ENCODE measurements at regions not wholly inside any gene's neighbourhood (a gene's known extent, or its start where the extent isn't known, plus 50 kb on each side); places are given as distances from the start of the nearest gene placed in this dataset.
"Not testable (repeated sequence)": the region's sequence is repeated elsewhere in the genome, so short reads cannot be mapped to it uniquely, and the experiment has no call there.

DNA sequence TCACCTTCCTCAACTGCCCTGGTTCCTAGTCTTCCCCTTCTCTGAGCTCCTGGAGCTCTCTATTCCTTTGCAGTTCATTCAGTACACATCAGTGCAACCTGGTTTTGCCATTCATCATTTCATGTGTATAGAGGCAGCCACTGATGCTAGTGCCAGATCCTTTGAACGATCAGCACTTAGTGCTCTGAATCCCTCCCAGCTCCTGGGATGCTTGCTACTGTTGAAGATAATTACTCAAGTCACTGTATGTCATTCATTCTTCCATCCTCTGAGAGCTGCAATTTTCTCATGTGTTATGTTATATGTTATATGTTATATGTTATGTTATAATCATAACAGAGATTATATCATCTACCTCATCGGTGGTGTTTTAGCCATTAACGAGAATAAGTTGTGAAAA lies 98.5 kb upstream of the UXS1 start:
- no peak for DNase-seq (ENCODE audit: low spot score)

DNA sequence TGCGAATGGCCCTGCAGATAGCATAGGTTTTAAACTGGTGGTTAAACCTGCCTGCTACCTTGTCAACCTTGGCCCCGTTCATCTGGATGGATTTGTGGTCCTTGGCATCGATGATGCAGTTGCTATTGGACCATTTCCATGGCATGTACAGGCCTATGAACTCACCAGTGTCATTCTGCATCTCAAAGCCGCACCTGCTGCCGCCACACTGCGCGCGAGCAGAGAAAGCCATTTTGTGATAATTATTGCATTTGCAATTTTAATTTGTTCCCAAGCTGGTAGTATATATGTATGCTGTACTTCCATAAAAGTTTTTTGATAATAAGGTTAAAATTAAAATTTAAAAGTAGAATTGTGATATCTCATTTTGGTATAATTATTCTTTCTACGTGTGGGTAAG lies 94.8 kb upstream of the UXS1 start:
- DNase-seq (ENCODE audit: low spot score) = no peak

DNA sequence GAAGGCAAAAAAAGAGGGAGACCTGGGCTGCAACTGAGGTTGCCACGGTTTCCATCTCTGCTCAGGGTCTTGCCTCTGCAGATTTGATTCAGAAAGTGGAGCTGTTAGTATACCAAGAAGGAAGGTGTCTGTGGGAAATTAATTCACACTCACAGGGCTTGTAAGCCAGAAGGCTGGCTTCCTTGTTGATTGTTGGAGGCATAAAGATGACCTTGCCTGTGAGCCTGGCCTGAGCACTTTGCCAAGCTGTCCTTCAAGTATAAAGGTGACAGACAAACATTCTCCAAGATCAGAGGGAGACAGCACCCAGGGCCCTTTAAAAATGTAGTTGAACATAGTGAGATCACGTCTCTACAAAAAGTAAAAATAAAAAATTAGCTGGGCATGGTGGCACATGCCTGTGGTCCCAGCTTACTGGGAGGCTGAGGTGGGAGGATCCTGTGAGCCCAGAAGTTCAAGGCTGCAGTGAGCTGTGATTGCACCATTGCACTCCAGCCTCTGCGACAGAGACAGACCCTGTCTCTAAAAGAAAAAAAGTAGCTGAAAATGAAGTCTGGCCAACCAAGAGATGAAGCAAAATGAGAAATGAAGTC lies 91.2 kb upstream of the UXS1 start:
- DNase-seq (ENCODE audit: low spot score) = no peak

DNA sequence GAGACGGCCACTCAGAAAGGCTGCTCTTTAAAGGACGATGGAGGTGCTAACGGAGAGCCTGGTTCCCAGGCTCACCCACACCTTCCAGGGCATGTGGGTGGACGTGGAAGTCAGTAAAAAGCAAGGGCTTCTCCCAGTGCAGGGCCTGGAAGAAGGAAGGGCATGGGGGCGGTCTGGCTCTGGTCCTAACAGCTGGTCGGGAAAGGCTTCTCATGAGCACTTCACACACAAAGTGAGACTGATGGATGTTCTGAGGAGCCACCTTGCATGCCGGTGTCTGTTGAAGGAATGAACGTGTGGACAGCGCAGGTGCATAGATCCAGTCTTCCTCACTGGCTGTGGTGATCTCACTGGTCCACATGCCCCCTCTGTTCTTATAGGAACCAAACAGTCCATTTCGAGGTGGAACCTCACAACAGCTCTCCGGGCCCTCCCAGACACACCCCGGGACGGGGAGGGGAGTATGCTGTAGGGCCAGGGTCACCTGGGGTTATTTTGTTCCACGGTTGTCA lies 90.6 kb upstream of the UXS1 start:
- DNase-seq (ENCODE audit: low spot score) = no peak

DNA sequence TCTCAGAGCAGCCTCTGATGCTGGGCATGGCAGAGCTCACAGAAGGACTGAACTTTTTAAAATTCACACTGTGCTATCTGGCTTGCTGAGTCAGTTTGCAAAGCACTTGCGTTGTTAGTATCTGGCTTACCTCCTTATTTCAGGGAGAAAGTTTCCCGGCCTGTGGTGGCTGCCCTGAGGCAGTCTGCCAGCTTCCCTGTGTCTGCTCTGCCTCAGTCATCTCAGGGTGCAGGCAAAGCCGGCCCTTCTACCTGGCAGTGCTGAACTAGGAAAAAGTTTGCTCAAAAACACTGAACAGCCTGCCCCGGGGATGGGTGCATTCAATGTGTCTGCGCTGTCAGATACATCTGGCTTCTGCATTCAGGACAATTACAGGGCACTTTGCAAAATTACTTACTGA lies 90.2 kb upstream of the UXS1 start:
- DNase-seq (ENCODE audit: low spot score) = no peak

DNA sequence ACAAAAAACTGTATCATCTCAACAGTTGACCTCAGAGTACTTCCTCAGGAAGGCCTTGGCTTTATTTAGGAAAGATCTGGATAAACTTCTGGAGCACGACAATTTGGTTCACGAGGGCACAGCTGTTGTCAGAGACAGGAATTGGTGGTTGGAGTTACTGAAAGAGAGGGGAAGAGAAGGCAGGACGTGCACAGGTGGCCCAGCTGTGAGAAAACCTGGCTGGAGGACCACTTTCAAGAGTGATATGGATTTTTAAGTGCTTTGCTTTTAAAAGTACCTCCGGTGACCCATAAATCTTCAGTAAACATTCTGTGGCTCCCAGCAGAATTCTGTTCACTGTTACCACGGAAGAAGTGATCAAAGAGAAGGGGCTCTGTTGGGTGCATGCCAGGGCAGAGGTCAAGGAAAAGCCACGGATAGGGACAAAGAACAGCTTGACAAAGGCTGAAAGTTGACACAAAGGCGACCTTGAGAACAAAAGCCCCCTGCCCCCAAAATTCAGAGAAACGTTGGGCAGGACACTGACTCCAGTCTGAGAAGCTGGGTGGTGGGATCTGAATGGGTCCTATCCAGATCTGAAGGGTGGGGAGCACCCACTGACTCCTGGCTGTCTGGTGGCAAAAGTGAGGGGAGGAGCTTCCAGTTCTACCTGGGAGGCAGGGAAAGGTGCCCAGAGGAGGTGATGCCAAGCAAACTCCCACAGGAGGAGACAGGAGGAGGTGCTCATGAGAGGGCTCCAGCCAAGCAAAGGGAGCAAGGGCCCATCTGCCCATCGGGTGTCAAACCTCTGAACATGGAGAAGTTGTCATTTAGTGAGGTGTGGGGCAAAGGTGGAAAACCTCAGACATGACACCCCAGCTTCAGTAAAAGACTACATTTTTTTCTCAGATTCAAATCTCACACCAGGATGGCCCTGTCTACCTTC lies 89.4 kb upstream of the UXS1 start:
- DNase-seq (ENCODE audit: low spot score) = not testable (repeated sequence)

DNA sequence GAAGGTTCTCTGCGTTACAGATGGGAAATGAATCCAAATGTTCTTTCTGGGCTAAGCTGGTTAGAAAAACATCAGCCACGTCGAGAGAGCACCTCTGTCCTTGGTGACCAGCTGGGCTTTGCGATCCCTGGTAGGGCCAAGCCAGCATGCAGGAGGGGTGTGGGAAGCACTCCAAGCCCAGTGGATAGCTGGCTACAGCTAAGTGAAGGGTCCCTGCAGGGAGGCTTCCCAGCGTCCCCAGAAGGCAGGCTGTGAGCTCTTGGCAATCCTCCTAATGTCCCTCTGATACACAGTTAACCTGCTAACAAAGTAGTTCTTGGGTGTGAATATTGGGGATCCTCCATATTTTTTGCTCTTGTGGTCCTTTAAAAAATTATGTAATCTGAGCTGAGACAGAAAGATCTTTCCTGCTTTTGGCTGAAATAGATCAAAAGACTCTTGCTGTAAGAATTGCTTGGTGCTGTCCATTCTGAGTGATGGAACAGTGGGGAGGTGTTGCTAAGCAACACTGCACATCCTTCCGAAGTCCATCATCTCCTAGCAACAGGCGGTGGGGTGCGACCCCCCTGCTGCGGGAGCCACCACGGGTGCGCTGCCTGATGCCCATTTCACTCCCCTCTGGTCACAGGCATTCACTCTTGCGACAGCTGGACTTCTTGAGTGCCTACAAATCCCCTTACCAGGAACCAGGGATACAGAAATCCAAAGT lies 88.5 kb upstream of the UXS1 start:
- no peak for DNase-seq (ENCODE audit: low spot score)

DNA sequence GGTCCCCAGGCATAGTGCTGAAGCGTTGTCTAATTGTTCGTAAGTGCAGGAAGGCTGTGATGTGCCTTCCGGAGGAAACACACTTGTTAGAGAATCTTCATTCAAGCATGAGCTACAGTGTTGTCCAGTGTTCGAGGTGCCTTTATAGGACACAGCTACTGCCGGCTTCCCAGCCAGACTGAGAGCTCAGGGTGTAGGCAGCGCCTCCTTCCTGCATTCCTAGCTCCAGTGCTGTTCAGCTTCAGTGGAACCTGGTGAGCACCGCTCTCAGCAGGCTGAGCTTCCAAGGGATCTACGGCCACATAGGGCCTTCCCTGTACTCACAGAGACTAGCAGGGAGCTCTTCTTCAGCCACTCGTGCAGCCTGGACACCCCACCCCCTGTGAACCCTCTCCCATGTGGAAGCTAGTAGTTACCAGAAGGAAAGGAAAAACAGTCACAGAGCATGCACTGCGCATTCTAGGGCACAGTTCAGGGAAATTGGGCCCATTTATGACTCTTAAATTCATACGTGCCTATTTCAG lies 87.9 kb upstream of the UXS1 start:
- not testable (repeated sequence) for DNase-seq (ENCODE audit: low spot score)

DNA sequence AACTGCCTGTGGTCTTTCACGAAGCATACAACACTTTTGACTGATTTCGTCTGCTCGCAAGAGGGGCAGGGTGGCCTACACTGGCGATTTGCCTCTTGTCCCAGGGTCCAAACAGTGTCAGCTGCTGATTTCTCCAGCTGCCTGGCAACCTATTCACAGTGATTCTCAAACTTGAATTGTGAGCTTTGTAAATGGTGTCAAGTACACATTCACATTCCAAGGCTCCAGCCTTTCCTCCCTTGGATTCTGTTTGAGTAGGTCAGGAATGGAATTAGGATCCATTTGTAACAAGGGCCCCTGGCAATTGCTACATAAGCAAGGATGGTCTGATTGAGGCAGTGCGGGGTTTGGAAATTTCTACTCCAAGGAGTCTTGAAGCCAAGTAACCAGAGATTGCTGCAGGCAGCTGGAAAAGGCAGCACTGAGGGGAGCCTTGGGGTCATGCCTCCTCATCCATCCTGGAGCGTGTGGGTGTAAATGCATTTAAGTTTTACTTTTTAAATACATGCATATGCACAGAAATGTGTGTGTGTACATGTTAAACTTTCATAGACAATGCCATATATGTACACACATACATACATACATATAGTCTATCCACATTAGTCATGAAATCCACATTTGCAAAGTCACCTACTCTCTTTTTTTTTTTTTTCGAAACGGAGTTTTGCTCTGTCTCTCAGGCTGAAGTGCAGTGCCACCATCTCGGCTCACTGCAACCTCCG lies 86.8 kb upstream of the UXS1 start:
- DNase-seq (ENCODE audit: low spot score) = no peak

DNA sequence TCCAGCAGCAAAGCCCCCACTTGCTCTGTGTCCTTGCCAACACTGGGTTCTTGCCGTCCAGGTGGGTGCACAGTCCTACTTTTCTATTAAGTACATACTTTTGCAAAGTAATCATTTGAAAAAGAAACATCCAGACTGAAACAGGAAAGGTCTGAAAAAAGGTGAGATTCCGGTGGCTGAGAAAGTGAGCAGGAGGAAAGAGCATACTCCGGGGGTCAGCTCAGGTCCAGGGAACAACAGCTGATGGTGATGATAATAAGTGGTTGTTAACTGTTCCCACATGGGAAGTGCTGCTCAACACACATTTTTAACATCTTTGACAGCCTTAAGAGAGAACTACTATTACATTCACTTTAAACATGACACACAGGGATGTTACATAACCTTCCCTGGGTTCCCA lies 86.1 kb upstream of the UXS1 start:
- no peak for DNase-seq (ENCODE audit: low spot score)

DNA sequence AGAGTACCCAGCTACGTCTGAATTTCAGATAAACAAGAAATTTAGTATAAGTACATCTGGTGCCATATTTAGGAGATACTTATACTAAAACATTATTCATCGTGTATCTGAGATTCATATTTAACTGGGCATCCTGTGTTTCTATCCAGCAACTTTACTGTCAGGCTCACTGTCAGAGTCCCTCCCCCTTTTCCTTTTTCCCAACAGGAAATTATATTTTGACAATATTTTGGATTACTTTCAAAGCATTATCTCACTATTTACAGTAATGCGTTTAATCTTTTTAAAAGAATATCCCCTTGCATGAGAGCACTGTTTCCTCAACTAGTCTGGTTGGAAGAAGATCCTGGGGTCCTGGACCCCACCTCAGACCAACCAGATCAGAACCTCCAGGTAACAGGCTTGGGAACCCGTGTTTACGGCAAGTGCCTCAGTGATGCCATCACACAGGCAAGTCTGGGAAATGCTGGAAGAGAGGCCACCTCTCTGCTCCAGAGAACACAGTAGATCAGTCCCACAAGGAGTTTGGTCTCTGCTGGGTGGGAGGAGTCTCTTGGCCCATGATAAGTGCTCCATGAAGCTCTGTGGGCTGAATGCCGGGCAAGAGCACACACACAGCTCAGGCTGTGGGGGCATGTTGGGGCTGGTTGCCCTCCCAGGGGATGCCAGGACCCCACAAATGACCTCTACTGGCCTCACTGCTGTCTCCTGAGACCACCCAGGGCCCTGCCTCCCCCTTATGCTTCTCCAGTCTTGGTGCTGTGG lies 84.2 kb upstream of the UXS1 start:
- no peak for DNase-seq (ENCODE audit: low spot score)

DNA sequence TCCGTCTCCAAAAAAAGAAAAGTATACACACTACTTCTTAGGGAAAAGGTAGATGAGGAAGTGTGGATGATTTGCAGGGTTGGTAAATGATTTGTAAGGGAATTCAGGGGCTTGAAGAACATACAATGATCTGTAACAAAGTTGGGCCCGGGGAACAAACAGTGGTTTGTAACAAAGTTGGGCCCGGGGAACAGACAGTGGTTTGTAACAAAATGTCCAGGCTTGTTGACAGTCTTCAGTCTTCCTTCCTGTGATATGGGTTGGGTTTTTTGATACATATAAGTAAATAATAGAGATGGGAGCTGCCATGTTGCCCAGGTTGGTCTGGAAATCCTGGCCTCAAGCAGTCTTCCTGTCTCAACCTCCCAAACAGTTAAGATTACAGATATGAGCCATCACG lies 83.3 kb upstream of the UXS1 start:
- DNase-seq (ENCODE audit: low spot score) = no peak

DNA sequence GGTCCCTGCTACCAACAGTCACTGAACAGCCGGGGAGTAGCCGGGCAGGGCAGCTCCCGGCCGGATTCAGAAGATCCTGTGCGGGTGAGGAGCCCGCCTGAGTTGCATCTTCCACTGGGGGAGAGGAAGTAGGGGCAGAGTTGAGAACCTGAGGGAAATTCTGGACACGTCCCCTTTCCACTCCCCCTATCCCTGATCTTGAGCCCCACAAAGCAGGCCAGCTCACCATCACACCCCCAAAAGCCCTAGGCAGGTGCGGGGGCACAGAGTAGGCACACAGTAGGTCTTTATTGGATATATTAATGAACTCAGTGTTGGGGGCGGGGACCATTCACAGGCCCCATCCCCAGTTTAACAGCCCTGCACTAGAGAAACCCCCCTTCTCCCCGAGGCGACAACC lies 81.9 kb upstream of the UXS1 start:
- DNase-seq (ENCODE audit: low spot score) = no peak

DNA sequence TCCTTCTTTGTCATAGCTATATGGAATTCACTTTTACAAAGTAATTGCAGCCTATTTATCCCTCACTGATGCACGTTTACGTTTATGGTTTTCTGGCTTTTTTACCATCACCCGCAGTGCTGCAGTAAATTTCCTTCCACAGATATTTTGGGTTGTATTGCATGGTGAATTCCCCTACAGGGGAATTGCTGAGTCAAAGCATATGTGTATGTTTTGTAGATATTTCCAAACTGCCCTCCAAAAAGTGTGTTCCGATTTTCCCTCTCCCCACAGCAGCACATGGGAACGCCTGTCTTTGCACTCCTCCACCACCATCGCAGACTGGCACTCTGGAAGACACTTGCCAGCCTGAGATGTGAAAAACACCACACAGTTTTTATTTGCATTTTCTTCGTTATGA lies 80.6 kb upstream of the UXS1 start:
- no peak for DNase-seq (ENCODE audit: low spot score)

DNA sequence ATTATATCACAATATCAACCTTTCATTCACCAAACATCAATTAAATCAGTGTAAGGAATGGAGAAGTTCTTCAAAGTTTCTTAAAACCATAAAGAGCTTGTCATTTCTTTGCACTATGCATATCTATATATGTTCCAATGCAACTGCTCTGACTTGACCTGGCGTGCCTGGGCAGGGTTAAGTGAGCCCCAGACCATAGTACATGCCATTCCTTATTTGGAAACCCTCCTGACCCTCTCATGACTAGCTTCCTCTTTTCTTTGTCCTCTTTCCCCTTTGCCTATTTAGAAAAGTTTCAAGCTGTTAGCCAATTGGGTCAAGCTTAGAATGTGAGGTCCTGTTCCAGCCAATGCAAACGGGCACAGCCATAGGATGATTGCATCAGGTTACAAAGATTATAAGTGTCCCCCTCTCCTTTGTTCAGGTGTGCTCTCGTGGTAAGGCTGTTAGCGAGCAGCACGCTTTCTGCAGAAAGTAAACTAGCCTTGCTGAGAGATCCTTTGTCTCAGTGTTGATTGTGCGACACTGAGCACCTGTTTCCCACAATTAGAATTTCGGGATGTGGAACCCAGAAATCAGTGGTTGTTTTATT lies 78.2 kb upstream of the UXS1 start:
- DNase-seq (ENCODE audit: low spot score) = no peak

DNA sequence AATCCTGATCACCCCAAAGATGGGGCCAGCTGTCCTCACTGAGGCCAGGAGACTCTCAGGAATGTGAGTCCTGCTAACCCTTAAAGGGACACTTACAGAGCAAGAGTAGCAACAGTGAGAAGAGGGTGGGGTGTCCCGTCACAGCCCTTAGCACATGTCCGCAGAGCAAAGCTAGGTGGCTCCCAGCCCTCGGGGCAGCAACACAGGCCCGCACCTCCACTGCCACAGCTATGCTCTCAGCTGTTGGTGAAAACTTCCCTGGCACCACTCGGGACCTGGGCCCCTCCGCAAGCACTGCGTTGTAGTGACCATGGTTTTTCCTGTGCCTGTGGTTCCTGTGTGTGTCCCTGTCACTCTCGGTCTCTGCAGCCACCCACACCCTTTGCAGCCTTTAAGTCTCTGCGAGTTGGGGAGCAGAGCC lies 76.4 kb upstream of the UXS1 start:
- no peak for DNase-seq (ENCODE audit: low spot score)

DNA sequence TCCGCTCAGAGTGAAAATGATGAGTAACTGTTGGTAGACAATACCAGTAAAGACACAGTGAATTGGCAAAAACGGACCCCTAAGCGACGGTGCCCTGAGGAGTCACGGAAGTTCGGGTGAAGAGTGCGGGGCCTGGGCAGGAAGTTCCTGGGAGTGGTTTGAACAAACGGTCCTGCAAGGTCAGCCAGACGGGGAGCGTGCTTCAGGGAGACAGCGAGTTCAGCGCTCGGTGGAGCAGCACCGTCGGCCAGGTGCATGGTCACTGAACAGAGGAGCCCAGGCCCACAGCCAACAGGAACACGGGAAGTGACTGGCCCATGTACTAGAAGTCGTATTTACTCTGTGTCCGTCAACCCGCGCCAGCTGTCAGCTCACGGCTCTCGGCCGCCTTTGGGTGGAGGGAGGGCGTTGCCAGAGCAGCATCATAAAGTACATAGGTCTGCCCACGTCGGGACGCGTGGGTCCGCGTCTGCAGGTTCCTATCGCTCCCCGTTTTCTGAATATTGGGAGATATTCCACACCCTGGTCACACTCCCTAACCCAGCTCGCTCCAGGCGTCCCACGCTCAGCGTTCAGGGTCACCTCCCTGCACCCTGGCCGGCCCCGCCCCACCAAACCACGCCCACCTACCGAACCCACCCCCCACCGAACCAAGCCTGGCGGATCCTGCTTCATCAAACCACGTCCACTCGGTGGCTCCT lies 75.6 kb upstream of the UXS1 start:
- DNase-seq (ENCODE audit: low spot score) = peak; percentile 2

DNA sequence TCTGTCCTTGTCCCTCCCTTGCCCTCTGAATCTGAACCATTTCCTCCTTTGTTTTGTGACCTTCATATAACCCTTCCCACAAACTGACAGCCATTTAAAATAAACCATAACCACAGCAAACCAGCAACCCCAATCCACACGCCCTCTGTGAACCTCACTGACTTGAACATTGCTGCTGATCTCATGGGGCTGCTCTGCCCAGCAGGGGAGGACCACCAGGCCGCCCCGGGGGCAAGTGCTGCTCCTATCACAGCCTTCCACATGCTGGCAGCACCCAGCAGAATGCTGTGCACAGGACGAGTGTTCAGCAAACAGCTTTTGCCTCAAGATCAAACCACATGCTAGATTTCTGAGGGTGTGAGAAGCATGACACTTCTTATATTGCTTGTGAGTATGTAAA lies 73.9 kb upstream of the UXS1 start:
- DNase-seq (ENCODE audit: low spot score) = no peak

DNA sequence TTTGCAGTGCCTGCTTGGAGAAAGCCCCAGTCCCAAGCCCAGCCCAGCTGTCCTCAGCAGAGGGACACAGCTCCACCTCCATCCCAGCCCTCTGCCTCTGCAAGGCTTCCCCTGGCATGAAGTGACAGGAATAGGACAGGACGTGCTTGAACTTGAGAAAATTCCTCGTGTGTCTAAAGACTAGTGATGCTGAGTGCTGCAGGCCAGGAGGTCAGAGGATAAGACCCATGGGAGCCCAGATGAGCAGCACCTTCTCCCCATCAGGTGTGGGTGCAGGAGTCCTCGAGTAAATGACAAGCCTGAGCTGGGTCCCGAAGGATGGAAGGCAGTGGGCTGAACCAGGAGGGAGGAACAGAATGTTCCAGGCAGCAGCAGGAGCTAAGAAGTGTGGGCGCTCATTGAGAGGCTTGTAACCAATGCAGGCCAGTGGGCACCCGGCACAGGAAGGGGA lies 67.8 kb upstream of the UXS1 start:
- no peak for DNase-seq (ENCODE audit: low spot score)

DNA sequence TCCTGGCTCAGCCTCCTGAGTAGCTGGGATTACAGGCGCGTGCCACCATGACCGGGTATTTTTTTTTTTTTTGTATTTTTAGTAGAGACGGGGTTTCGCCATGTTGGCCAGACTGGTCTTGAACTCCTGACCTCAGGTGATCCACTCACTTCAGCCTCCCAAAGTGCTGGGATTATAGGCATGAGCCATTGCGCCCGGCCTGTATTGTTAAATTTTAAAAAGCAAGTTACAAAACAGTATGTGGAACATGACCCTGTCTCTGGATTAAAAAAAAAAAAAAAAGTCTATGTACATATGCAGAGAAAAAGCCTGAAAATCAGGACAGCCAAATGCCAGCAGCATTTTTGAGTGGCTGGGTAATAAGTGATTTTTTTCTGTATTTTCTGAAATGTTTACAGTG lies 64.8 kb upstream of the UXS1 start:
- not testable (repeated sequence) for DNase-seq (ENCODE audit: low spot score)
